ENCODE measurements at regions not wholly inside any gene's neighbourhood (a gene's known extent, or its start where the extent isn't known, plus 50 kb on each side); places are given as distances from the start of the nearest gene placed in this dataset.

DNA sequence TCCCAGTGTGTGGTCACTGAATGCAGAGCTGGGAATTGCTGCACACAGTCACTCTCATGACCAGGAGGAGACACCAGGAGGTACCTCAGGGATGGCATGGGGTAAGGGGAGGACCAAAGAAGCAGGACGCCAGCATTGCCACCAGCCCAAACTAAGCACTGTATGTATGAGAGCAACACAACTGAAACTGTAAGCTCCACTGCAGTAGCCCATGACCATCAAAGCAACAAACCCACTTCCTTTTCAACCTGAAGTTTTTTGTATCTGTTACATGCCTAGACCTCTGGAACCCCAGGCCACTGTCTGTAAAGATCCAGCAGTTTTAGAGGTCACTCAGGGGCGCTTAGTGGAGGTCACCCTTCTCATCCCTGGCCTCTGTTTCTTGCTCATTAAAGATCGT lies 164.3 kb downstream of the SETD4 start:
- no peak for DNase-seq (ENCODE audit: low read depth, low spot score)

DNA sequence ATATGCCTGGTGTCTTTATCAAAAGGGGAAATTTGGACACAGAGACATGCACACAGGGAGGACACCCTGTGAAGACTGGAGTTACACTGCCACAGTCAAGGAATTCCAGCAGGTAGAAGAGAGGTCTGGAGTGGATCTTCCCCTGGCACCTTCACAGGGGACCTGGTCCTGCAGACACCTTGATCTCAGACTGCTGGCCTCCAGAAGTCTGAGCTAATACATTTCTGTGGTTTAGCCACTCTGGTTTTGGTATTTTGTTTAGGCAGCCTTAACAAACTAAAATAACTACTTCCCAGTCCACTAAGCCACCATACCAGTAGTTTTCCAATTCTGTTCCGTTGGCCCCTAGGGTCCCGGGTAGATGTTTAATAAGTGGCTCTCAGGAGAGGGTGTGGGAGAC lies 164.7 kb downstream of the SETD4 start:
- DNase-seq (ENCODE audit: low read depth, low spot score), result no peak

- no peak for DNase-seq (ENCODE audit: low read depth, low spot score)
These were observed 167.2 kb downstream of the SETD4 start for GRCh38 chr21:35893156-35893555.

DNA sequence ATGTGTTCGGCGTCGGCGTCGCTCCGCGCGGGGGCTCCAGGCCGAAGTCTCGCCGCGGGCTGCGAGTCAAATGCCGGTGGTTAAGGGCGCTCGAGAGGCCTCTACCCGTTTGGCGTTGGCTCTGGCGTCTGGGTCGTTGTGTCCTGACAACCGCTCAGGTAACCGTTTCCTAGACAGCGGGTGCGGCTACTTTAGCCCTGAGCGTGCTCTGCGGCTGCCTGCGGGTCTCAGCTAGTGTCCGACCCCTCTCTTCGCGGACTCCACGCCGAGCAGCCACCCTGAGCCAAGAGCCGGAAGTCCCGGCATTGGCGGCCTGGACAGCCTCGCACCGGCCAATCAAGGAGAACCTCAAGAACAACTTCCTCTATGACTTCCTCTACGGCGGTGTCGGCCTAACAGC lies 173.4 kb downstream of the SETD4 start:
- DNase-seq (ENCODE audit: low read depth, low spot score), result no peak

GRCh38 chr21:35885942-35886541 lies 174.3 kb downstream of the SETD4 start:
- no peak for DNase-seq (ENCODE audit: low read depth, low spot score)

- no peak for DNase-seq (ENCODE audit: low read depth, low spot score)
These were observed 177.5 kb downstream of the SETD4 start for GRCh38 chr21:35882791-35883240.

GRCh38 chr21:35873441-35873840 lies 186.9 kb downstream of the SETD4 start:
- no peak for DNase-seq (ENCODE audit: low read depth, low spot score)

DNA sequence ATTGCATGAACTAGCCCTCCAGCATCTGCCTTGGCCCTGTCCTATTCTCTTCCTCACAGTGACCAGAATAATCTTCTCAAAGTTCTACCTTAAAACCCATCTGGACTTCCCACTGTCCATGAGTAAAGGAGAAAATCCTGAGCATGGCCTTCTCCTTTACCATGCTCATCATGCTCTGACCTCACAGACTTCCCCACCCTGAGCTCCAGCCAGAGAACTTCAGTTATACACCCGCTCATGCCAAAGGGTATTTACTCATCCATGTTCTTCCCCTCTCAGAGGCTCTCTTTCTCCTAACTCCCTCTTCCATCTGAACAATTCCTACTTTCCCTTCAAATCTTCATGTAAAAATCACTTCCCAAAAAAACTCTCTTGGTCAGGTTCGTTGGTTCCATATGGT lies 188.4 kb downstream of the SETD4 start:
- no peak for DNase-seq (ENCODE audit: low read depth, low spot score)

GRCh38 chr21:35868869-35869223 lies 191.5 kb downstream of the SETD4 start:
- no peak for DNase-seq (ENCODE audit: low read depth, low spot score)

- DNase-seq (ENCODE audit: low read depth, low spot score), result no peak
These were observed 192.1 kb downstream of the SETD4 start for GRCh38 chr21:35868005-35868868.

DNA sequence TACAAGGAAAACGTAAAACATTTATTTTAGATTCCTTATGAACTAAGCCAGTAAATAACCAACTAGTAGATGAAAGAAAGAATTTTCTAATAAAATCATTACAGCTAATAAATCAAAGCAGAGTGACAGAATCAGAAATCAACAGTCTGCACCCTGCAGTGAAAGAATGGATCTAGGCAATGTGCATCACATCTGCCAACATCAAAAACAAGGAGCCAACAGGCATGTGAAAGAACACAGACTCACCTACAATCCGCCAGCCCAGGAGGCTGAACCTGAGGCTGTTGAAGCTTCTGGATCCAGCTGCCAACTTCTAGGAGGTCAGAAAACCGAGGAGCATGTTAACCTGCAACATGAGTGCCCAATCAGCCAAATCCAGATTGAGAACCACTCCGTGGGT lies 196.3 kb downstream of the SETD4 start:
- no peak for DNase-seq (ENCODE audit: low read depth, low spot score)

DNA sequence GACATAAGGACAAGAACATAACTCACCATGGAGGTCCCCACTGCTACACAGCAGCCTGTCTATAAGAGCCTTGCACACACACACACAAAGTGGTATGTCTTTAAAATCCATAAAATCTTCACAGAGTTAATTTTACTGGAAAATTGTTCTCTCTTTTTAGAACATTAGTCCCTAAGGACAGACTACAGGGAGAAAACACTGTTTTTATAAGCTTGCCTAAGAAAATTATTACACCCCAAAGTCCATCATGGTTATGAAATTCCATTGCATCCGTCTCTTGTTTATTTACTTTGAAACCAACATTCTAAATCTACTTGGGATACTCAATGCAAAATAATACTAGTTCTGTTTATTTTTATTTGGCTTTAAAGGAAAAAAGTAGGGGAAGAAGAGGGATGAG lies 197.4 kb downstream of the SETD4 start:
- DNase-seq (ENCODE audit: low read depth, low spot score), result no peak

DNA sequence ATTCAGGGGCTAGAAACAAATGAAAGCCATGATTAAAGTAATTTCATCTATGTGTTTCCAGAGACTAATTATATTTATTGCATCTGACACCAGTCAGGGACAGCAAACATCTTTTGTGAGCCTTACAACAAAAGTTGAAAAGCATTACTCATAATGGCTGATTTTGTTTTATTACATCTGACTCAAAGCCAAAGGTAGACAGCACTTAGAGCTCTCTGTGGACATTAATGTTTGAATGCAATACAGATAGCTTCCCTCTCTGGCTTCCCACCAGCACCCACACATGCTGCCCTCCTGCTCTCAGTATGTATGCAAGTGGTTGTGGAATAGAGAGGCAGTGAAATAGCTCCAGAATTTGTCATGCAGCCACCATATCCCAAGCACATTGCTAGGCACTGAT lies 198.7 kb downstream of the SETD4 start:
- DNase-seq (ENCODE audit: low read depth, low spot score), result no peak

DNA sequence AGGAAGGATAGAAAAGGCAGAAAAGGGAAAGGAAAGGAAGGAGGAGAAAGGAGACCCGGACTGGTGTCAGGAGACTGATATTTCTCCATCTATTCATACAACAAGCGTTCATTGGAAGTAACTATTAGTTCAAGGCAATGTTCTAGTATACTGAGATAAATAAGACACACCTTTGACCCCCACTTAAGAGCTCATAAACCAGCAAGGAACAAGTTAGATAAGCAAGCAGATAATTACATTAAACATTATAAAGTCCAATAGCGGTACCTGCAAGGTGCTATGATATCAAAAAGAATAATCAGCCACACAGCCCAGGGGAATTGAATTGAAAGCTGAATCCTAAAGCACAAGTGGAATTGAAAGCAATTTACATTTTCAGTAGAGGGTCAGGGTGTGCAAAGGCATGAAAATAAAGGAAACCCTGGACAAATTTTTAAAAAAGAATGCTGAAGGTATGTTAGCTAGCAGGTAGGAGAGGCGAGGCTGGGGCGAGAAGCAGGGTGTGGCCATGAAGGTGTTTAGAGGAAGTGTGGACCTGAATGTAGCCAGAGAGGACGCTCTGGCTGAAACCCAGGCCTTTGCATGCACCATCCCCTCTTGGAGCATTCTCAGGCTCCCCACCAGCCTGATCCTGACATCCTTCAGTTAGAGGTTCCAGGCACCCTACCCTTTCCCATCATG lies 200.0 kb downstream of the SETD4 start:
- no peak for DNase-seq (ENCODE audit: low read depth, low spot score)

DNA sequence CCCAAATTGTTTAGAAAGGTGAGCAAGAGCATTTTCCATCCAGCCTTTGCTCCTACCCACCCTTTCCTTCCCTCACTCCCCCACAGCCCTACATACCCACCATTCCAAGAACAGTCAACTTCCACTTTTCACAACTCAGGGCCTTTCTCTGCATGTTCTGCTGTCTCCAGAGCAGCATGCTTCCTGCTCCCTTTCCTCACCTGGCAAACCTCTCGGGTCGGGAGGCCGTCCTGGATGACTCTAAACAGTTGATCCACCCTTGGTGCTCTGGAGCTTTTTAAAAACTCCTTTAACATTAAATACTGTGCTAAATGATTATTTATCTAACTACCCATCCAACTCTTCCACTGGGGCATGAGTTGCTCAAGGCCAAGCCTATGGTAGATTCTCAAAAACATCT lies 200.6 kb downstream of the SETD4 start:
- DNase-seq (ENCODE audit: low read depth, low spot score), result no peak

- no peak for DNase-seq (ENCODE audit: low read depth, low spot score)
These were observed 203.2 kb downstream of the SETD4 start for GRCh38 chr21:35857095-35857494.

GRCh38 chr21:35855484-35855883 lies 204.8 kb downstream of the SETD4 start:
- DNase-seq (ENCODE audit: low read depth, low spot score), result no peak

DNA sequence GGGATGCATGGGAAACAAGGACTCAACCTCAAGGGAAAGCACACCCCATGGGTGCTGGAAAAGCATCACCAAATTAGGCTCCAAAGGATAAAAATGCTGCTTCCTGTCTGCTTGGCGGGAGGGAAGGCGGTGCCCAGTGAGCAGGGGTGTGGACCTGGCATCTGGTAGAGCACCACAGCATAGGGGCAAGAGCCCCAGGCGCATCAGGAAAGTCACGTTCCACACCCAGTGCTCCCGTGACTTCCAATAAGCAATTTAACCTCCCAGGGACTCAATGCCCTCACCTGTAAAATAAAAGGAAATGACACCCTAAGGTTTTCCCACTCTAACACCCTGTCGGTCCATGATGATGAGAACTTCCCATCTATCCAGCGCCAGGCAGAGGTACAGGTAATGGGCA lies 206.0 kb downstream of the SETD4 start:
- no peak for DNase-seq (ENCODE audit: low read depth, low spot score)

GRCh38 chr21:35853321-35854239 lies 206.7 kb downstream of the SETD4 start:
- DNase-seq (ENCODE audit: low read depth, low spot score), result no peak

GRCh38 chr21:35852820-35853219 lies 207.5 kb downstream of the SETD4 start:
- DNase-seq (ENCODE audit: low read depth, low spot score), result no peak

GRCh38 chr21:35850542-35851103 lies 209.7 kb downstream of the SETD4 start:
- no peak for DNase-seq (ENCODE audit: low read depth, low spot score)
